Left renal cortex interstitium (tissue), 4 donors: ENCODE measurements at regions not wholly inside any gene's neighbourhood (a gene's known extent, or its start where the extent isn't known, plus 50 kb on each side); places are given as distances from the start of the nearest gene placed in this dataset.

Experiments
- DNase-seq, 4 donors: peaks; one replicate each; pipeline ENCODE4 v3.0.0-alpha.2; 2013; ENCODE audit warnings: low read depth in 4 of 4, low spot score in 2 of 4, missing footprints in 1 of 4

GRCh38 chr13:64314331-64314730 is 2898.7 kb upstream of the PCDH20 start:
- DNase-seq, result no peak

GRCh38 chr13:64311948-64312347 is 2896.3 kb upstream of the PCDH20 start:
- DNase-seq, result no peak

GRCh38 chr13:64311112-64311511 is 2895.5 kb upstream of the PCDH20 start:
- DNase-seq, result no peak

GRCh38 chr13:64305246-64305645 is 2889.6 kb upstream of the PCDH20 start:
- no peak for DNase-seq

GRCh38 chr13:64300239-64300638 is 2884.6 kb upstream of the PCDH20 start:
- DNase-seq, result no peak

- DNase-seq, result no peak
Observed at GRCh38 chr13:64293923-64294322, 2878.3 kb upstream of the PCDH20 start.

GRCh38 chr13:64289702-64290101 is 2874.1 kb upstream of the PCDH20 start:
- DNase-seq, result no peak

- DNase-seq, result no peak
Observed at GRCh38 chr13:64283926-64284325, 2868.3 kb upstream of the PCDH20 start.

- no peak for DNase-seq
Observed at GRCh38 chr13:64278493-64278892, 2862.8 kb upstream of the PCDH20 start.

GRCh38 chr13:64277097-64277496 is 2861.4 kb upstream of the PCDH20 start:
- DNase-seq, result no peak

- no peak for DNase-seq
Observed at GRCh38 chr13:64276232-64276631, 2860.6 kb upstream of the PCDH20 start.

- no peak for DNase-seq
Observed at GRCh38 chr13:64274481-64275217, 2859.0 kb upstream of the PCDH20 start.

GRCh38 chr13:64273780-64274179 is 2858.1 kb upstream of the PCDH20 start:
- no peak for DNase-seq

- no peak for DNase-seq
Observed at GRCh38 chr13:64272681-64273080, 2857.0 kb upstream of the PCDH20 start.

GRCh38 chr13:64266024-64266423 is 2850.4 kb upstream of the PCDH20 start:
- DNase-seq, result no peak

GRCh38 chr13:64263285-64263684 is 2847.6 kb upstream of the PCDH20 start:
- no peak for DNase-seq

- DNase-seq, result no peak
Observed at GRCh38 chr13:64256751-64257150, 2841.1 kb upstream of the PCDH20 start.

- DNase-seq, result no peak
Observed at GRCh38 chr13:64255988-64256387, 2840.3 kb upstream of the PCDH20 start.

GRCh38 chr13:64248371-64249065 is 2832.9 kb upstream of the PCDH20 start:
- DNase-seq, result no peak

GRCh38 chr13:64239372-64239771 is 2823.7 kb upstream of the PCDH20 start:
- DNase-seq, result no peak

GRCh38 chr13:64234255-64234654 is 2818.6 kb upstream of the PCDH20 start:
- DNase-seq, result no peak

- DNase-seq, result no peak
Observed at GRCh38 chr13:64223016-64223415, 2807.4 kb upstream of the PCDH20 start.
